Hepatocyte (in vitro differentiated cells): ENCODE measurements at regions not wholly inside any gene's neighbourhood (a gene's known extent, or its start where the extent isn't known, plus 50 kb on each side); places are given as distances from the start of the nearest gene placed in this dataset.

ENCODE experiments used
- DNase-seq: peaks from one replicate; pipeline ENCODE4 v3.0.0-alpha.2; 2016; ENCODE audit warnings: low spot score
- H2AFZ ChIP-seq: fragments of 200-600 bp; sonication (generic); 2 replicates; pipeline ENCODE4 v1.6.0; 2016; ENCODE audit warnings: antibody characterized with exemption, mild to moderate bottlenecking
- H3K27ac ChIP-seq: fragments of 200-600 bp; sonication (generic); 2 replicates; pipeline ENCODE4 v1.5.1; 2016; ENCODE audit warnings: mild to moderate bottlenecking
- H3K27me3 ChIP-seq: fragments of 200-600 bp; sonication (generic); 2 replicates; pipeline ENCODE4 v1.6.1; 2016
- H3K36me3 ChIP-seq: fragments of 200-600 bp; sonication (generic); replicated peaks from 2 replicates; pipeline ENCODE4 v1.5.1; 2016; ENCODE audit warnings: low read depth; ENCODE audit not compliant: insufficient read depth
- H3K4me1 ChIP-seq: fragments of 200-600 bp; sonication (generic); 2 replicates; pipeline ENCODE4 v1.5.1; 2016; ENCODE audit warnings: mild to moderate bottlenecking, moderate library complexity; ENCODE audit not compliant: insufficient read depth
- H3K4me2 ChIP-seq: fragments of 200-600 bp; sonication (generic); 2 replicates; pipeline ENCODE4 v1.6.0; 2016
- H3K4me3 ChIP-seq: fragments of 200-600 bp; sonication (generic); 2 replicates; pipeline ENCODE4 v1.5.1; 2016; ENCODE audit warnings: mild to moderate bottlenecking
- H3K79me2 ChIP-seq: fragments of 200-600 bp; sonication (generic); 2 replicates; pipeline ENCODE4 v1.6.0; 2017; ENCODE audit warnings: mild to moderate bottlenecking
- H3K9me2 ChIP-seq: fragments of 200-600 bp; sonication (generic); replicated peaks from 2 replicates; pipeline ENCODE4 v1.6.0; 2017; ENCODE audit warnings: mild to moderate bottlenecking; ENCODE audit not compliant: insufficient read depth
- H3K9me3 ChIP-seq: fragments of 200-600 bp; sonication (generic); 2 replicates; pipeline ENCODE4 v1.5.1; 2016; ENCODE audit warnings: low read depth, mild to moderate bottlenecking
- H4K20me1 ChIP-seq: fragments of 200-600 bp; sonication (generic); 2 replicates; pipeline ENCODE4 v1.6.0; 2016; ENCODE audit warnings: mild to moderate bottlenecking; ENCODE audit not compliant: insufficient read depth, poor library complexity, severe bottlenecking
- EZH2 ChIP-seq: fragments of 200-600 bp; sonication (generic); IDR thresholded peaks from 2 replicates; pipeline ENCODE4 v1.6.1; 2016; ENCODE audit warnings: antibody characterized with exemption, mild to moderate bottlenecking, borderline replicate concordance
- EZH2phosphoT487 ChIP-seq: fragments of 200-600 bp; sonication (generic); IDR thresholded peaks from one replicate; pipeline ENCODE4 v1.6.1; 2018; ENCODE audit warnings: antibody characterized with exemption, mild to moderate bottlenecking, low read depth, moderate library complexity; ENCODE audit not compliant: unreplicated experiment, severe bottlenecking
- WGBS: methylation state at CpG from one replicate; pipeline ENCODE4 v1.1.6; 2016; ENCODE audit warnings: low lambda C conversion rate; ENCODE audit errors: missing lambda C conversion rate; 5-methylcytosine and 5-hydroxymethylcytosine counted together
- TF ChIP-seq, protein P1 (sequence below): fragments of 200-600 bp; sonication (generic); IDR thresholded peaks from 2 replicates; pipeline ENCODE4 v1.5.1; 2016; ENCODE audit warnings: antibody characterized with exemption, mild to moderate bottlenecking; ENCODE audit not compliant: poor library complexity

DNA sequence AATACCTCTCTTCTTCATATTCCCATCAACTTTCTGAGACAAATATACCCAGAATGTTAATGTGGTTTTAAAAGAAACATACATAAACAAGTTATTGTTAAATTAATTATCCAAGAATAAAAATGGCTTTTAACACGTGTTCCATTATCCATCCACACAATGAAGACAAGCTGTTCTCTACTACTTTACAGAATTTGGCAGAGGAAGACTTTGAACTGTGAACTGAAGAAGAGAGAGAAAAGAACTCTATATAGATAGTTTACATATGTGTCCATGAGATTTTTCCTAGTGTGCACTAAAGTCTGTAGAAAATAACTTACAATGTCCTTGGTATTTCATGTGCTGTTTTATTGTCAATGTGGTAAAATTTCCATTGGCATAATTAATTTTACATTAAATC, 207.0 kb upstream of the COL3A1 start:
- Histone ChIP-seq H3K36me3 (no peaks in the 10 kb centered on the region), H3K27ac (no peak overlapping the region), H2AFZ (no peak overlapping the region), H3K9me3 (no peaks in the 10 kb centered on the region), H4K20me1 (no peaks in the 10 kb centered on the region), H3K4me2 (no peak overlapping the region), H3K4me1 (no peaks in the 10 kb centered on the region), H3K9me2 (no peaks in the 10 kb centered on the region), H3K79me2 (no peaks in the 10 kb centered on the region), H3K4me3 (no peak overlapping the region), H3K27me3 (no peaks in the 10 kb centered on the region)
- TF ChIP-seq, protein P1, sequence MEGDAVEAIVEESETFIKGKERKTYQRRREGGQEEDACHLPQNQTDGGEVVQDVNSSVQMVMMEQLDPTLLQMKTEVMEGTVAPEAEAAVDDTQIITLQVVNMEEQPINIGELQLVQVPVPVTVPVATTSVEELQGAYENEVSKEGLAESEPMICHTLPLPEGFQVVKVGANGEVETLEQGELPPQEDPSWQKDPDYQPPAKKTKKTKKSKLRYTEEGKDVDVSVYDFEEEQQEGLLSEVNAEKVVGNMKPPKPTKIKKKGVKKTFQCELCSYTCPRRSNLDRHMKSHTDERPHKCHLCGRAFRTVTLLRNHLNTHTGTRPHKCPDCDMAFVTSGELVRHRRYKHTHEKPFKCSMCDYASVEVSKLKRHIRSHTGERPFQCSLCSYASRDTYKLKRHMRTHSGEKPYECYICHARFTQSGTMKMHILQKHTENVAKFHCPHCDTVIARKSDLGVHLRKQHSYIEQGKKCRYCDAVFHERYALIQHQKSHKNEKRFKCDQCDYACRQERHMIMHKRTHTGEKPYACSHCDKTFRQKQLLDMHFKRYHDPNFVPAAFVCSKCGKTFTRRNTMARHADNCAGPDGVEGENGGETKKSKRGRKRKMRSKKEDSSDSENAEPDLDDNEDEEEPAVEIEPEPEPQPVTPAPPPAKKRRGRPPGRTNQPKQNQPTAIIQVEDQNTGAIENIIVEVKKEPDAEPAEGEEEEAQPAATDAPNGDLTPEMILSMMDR, result no peak
- WGBS, result 93% methylated on average over 1 of the region's 1 CpG
- DNase-seq, result no peak

- H3K27me3 ChIP-seq, result no peaks in the 10 kb centered on the region
- H3K4me1 ChIP-seq, result no peaks in the 10 kb centered on the region
- H3K4me3 ChIP-seq, result no peak overlapping the region
- H2AFZ ChIP-seq, result no peak overlapping the region
- H4K20me1 ChIP-seq, result no peaks in the 10 kb centered on the region
- no peaks in the 10 kb centered on the region for H3K9me3 ChIP-seq
- TF ChIP-seq, protein P1, result no peak
- TF ChIP-seq EZH2, result no peak
- no peak for TF ChIP-seq EZH2phosphoT487
- H3K36me3 ChIP-seq, result no peaks in the 10 kb centered on the region
- H3K27ac ChIP-seq, result no peak overlapping the region
- H3K4me2 ChIP-seq, result no peak overlapping the region
- no peak for DNase-seq
- H3K9me2 ChIP-seq, result no peaks in the 10 kb centered on the region
- no peaks in the 10 kb centered on the region for H3K79me2 ChIP-seq
- WGBS, result 85% methylated on average over 5 of the region's 5 CpGs
Observed at GRCh38 chr2:188770296-188770695, 203.9 kb upstream of the COL3A1 start.

GRCh38 chr2:188773075-188773474, 201.1 kb upstream of the COL3A1 start:
- Histone ChIP-seq H3K36me3 (no peaks in the 10 kb centered on the region), H3K27ac (no peak overlapping the region), H3K4me3 (no peak overlapping the region), H3K79me2 (no peaks in the 10 kb centered on the region), H4K20me1 (no peaks in the 10 kb centered on the region), H3K4me2 (no peak overlapping the region), H2AFZ (no peak overlapping the region), H3K9me2 (no peaks in the 10 kb centered on the region), H3K9me3 (no peaks in the 10 kb centered on the region), H3K27me3 (no peaks in the 10 kb centered on the region), H3K4me1 (no peaks in the 10 kb centered on the region)
- no peak for DNase-seq
- TF ChIP-seq EZH2, result no peak
- TF ChIP-seq, protein P1, result no peak
- no peak for TF ChIP-seq EZH2phosphoT487

DNA sequence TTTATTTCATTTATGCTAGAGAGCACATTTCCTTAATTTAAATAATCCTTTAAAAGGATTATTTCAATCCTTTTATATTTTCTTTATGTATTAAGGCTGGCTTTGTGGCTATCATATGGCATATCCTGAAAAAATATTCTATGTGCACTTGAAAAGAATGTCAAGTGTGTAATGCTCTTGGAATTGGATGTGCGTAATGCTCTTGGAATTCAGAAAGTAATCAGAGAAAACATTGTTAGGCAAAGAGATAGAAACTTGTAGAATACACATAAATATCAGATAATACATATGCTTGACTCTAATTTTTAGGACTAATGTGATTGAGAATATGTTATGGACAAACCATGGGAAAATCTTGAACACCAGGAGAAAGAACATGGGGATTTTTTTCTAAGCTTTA, 197.5 kb upstream of the COL3A1 start:
- no peaks in the 10 kb centered on the region for H3K27me3 ChIP-seq
- H3K36me3 ChIP-seq, result no peaks in the 10 kb centered on the region
- H3K9me2 ChIP-seq, result no peaks in the 10 kb centered on the region
- no peak overlapping the region for H3K4me3 ChIP-seq
- H3K9me3 ChIP-seq, result no peaks in the 10 kb centered on the region
- H3K4me1 ChIP-seq, result no peaks in the 10 kb centered on the region
- no peak overlapping the region for H3K4me2 ChIP-seq
- no peak for DNase-seq
- TF ChIP-seq EZH2phosphoT487 (no peak), EZH2 (no peak)
- TF ChIP-seq, protein P1, result no peak
- H3K79me2 ChIP-seq, result no peaks in the 10 kb centered on the region
- no peak overlapping the region for H2AFZ ChIP-seq
- WGBS, result 84% methylated on average over 1 of the region's 1 CpG
- H4K20me1 ChIP-seq, result no peaks in the 10 kb centered on the region
- no peak overlapping the region for H3K27ac ChIP-seq
